ENCODE measurements at regions not wholly inside any gene's neighbourhood (a gene's known extent, or its start where the extent isn't known, plus 50 kb on each side); places are given as distances from the start of the nearest gene placed in this dataset.

DNA sequence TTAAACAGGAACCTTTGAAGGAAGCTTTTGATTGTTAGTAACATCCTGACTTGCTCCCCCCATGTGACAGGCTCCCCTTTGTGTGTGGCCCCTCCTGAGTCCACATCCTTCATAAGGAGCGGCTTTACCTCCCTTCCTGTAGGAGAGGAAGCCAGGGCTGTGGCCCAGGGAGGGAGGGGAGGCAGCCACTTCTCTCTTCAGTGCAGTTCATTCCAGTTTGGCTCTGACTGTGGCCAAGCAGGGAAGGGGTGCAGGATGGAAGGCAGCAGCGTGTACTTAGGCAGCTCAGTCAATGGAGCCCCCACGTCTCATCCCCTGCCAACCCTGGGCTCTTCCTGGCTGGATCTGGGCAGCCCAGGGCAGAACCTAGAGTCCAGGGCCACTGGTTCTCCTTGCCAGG, 295.2 kb downstream of the QKI start:
- TF ChIP-seq EZH2 (IDR thresholded peaks at IDR 0.05; ENCODE audit: insufficient read depth, poor library complexity, severe bottlenecking) = no peak
- no peak for TF ChIP-seq EZH2phosphoT487 (IDR thresholded peaks at IDR 0.05; ENCODE audit: insufficient read depth, low read depth)
